Rectal smooth muscle tissue (tissue), 1 donor: ENCODE measurements at regions not wholly inside any gene's neighbourhood (a gene's known extent, or its start where the extent isn't known, plus 50 kb on each side); places are given as distances from the start of the nearest gene placed in this dataset.

Experiments used
- H3K27ac ChIP-seq: one replicate; pipeline ENCODE4 v1.7.0; 2013; ENCODE audit warnings: low read depth, low read length, inconsistent platforms
- H3K27me3 ChIP-seq: one replicate; pipeline ENCODE4 v1.7.0; 2013; ENCODE audit warnings: low read length; ENCODE audit not compliant: control insufficient read depth, insufficient read depth
- H3K36me3 ChIP-seq: one replicate; pipeline ENCODE4 v1.7.0; 2013; ENCODE audit warnings: low read length; ENCODE audit not compliant: control insufficient read depth, insufficient read depth
- H3K4me1 ChIP-seq: one replicate; pipeline ENCODE4 v1.7.0; 2013; ENCODE audit warnings: low read length; ENCODE audit not compliant: control insufficient read depth, insufficient read depth
- H3K4me3 ChIP-seq: one replicate; pipeline ENCODE4 v1.7.0; 2013; ENCODE audit warnings: low read length
- H3K9ac ChIP-seq: one replicate; pipeline ENCODE4 v1.7.0; 2013; ENCODE audit warnings: low read length

DNA sequence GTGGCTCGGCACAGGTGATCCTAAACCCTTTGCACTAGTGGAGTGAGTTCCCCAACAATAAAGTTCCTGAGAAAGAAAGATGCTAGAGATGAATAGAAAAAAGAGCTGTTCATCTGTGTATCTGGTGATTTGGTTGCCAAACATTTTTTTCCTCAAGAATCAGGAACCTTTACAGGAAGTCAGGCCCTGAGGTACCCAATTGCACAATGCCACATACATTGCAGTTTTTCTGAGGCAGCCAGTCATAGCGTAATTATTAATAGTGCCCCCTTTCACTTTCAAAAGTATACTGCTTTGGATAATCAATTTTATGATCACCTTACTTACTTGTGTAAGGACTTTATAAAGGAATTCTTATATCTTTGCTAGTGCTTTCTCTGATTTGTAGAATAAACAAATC is 346.3 kb upstream of the POU3F1 start:
- no peak overlapping the region for H3K4me3 ChIP-seq
- no peaks in the 10 kb centered on the region for H3K27me3 ChIP-seq
- no peak overlapping the region for H3K9ac ChIP-seq
- H3K27ac ChIP-seq = no peak overlapping the region
- H3K4me1 ChIP-seq = no peaks in the 10 kb centered on the region
- H3K36me3 ChIP-seq = no peaks in the 10 kb centered on the region

DNA sequence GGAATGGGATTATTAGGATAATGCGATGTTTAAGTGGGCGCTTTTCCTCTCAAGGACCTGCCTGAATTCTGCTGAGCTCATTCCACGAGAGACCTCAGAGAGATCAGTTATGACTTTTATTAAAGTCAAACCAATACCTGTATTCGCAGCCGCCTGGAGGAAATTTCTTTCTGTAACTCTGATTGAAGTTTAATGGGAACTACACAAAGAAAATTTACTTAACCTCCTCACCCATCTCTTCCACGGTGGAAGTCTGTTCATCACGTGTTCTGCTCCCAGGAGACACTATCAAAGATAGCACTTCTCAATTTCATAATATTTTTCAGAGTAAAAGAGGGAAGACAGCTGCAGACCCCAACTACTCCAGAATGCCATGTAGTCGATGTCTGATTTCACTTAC is 334.7 kb upstream of the POU3F1 start:
- Histone ChIP-seq H3K4me1 (no peaks in the 10 kb centered on the region), H3K4me3 (no peak overlapping the region), H3K36me3 (no peaks in the 10 kb centered on the region), H3K27me3 (no peaks in the 10 kb centered on the region), H3K9ac (no peak overlapping the region), H3K27ac (no peak overlapping the region)

DNA sequence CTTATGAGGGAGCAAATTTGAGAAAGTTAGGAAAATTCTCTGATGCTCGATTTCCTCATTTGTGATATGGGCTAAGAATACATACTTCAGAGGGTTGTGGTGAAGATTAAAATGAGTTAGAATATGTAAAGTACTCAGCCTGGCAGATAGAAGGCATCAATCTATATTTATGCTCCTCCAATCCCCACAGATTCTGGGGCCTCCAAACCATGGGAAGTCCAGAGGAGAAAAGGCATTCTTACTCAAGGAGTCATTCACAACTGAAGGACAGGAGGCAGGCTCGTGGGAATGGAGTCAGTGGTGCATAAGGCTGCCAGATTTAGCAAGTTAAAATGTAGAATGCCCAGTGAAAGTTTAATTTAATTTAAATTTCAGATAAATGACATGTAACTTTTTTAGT is 330.0 kb upstream of the POU3F1 start:
- H3K4me3 ChIP-seq = no peak overlapping the region
- H3K27ac ChIP-seq = no peak overlapping the region
- no peaks in the 10 kb centered on the region for H3K4me1 ChIP-seq
- H3K9ac ChIP-seq = no peak overlapping the region
- H3K27me3 ChIP-seq = no peaks in the 10 kb centered on the region
- no peaks in the 10 kb centered on the region for H3K36me3 ChIP-seq

DNA sequence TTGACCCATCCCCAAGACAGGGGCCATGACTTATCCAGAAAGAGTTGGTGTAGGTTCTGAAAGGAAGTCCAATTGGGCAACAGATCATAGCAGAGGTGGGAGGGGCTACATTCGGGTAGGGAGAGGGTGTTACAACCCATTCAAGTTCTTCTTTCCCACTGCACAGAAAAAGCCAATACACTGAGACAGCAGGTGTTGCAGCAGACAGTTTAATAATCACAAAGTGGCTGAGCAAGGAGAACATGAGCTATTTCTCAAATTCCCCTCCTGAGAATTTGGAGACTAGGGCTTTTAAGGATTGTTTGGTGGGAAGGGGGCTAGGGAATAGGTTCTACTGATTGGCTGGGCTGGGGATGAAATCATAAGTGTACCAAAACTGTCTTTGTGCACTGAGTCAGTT is 328.4 kb upstream of the POU3F1 start:
- H3K27ac ChIP-seq = no peak overlapping the region
- H3K4me3 ChIP-seq = no peak overlapping the region
- H3K9ac ChIP-seq = no peak overlapping the region
- H3K4me1 ChIP-seq = no peaks in the 10 kb centered on the region
- no peaks in the 10 kb centered on the region for H3K36me3 ChIP-seq
- peaks cover 2% of the 10 kb centered on the region for H3K27me3 ChIP-seq

DNA sequence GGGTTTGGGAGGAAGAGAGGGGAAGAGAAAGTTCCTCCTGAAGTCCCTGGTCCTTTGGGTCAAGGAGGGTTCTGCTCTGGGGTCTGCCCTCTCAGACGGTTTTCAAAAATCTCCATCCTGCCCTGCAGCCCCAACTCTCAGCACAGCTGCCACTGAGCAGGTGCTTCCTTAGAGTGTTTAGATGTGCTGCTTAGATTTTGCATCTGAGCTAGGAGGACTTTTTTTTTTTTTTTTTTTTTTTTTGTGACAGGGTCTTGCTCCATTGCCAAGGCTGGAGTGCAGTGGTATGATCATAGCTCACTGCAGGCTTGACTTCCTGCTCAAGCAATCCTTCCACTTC is 324.9 kb upstream of the POU3F1 start:
- Histone ChIP-seq H3K9ac (no peak overlapping the region), H3K27ac (no peak overlapping the region), H3K36me3 (no peaks in the 10 kb centered on the region), H3K4me1 (no peaks in the 10 kb centered on the region), H3K4me3 (no peak overlapping the region), H3K27me3 (peaks cover 2% of the 10 kb centered on the region)

DNA sequence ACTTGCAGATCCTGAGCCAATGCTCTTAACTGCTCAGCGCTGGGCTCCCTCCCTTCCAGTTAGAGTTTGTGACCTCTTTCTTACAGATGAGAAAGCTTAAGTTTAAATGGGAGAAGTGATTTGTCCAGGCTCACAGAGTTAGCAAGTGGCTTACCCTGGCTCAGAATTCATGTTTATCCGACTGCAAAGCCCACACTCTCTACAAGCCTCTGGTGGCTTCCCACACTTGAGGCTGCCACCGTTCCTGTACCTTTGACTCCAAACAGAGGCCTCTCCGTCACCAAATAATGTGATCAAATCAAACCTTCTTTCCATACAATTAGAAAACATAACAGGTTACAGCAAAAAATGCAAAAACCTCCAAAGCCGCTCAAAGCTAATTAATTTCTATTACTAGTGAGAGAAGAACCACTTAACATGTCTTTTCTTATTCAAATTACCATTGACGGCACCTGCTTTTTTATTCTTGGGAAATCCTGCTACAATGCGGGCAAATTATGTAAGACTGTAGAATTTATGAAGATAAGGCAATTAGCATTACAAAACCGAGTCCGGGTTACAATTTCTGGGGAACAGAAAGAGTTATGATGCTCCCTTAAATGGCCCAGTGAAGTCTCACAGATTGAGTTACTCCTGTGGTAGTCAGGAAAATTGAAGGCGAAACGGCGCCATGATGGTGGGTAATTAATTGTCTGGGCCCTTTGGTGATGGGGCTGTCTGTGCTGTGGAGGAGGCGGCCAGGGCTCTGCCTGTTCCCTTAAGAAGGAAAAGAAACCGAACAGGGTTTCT is 324.3 kb upstream of the POU3F1 start:
- H3K27ac ChIP-seq = no peak overlapping the region
- no peaks in the 10 kb centered on the region for H3K4me1 ChIP-seq
- H3K36me3 ChIP-seq = no peaks in the 10 kb centered on the region
- no peak overlapping the region for H3K9ac ChIP-seq
- H3K4me3 ChIP-seq = no peak overlapping the region
- H3K27me3 ChIP-seq = peaks cover 2% of the 10 kb centered on the region

DNA sequence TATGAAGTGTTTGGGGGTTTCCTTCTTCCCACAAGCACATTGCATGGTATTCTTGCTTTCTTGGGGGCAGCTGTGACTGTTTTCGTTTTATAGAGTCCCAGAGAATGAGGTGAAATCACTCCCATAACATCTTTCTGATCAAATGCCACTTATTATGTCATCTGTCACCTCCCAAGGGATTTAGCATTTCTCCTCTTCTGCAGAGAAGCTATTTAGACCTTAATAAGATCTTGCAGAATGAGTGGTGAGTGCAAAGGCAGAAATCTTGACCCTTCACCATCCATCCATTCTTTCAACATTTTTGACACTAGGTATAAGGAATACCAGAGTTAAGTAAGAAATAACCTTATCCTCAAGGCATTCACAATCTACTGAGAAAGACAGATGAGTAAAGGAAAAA is 318.6 kb upstream of the POU3F1 start:
- H3K4me1 ChIP-seq = no peaks in the 10 kb centered on the region
- H3K36me3 ChIP-seq = no peaks in the 10 kb centered on the region
- no peak overlapping the region for H3K9ac ChIP-seq
- H3K27ac ChIP-seq = no peak overlapping the region
- H3K4me3 ChIP-seq = no peak overlapping the region
- H3K27me3 ChIP-seq = peaks cover 1% of the 10 kb centered on the region

DNA sequence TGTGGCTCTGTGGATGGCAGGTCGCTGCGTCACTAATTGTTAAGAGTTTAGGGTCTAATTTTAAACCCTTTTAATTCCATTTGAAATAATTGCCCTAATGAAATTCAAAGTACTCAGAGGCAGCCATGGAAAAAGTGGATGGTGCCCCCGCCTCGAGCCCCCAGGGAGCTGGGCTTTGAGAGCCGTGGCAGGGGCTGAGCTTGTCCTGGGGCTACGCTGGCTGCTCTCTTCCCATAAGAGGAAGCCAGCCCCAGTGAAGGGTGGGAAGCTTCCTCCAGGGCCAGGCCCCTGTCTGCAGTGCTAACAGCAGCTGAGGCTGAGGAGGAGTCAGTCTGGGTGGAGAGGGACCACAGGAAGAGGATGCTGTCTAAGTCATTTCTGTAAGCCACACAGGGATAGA is 315.0 kb upstream of the POU3F1 start:
- H3K4me1 ChIP-seq = no peaks in the 10 kb centered on the region
- H3K9ac ChIP-seq = no peak overlapping the region
- no peak overlapping the region for H3K27ac ChIP-seq
- no peaks in the 10 kb centered on the region for H3K27me3 ChIP-seq
- H3K4me3 ChIP-seq = no peak overlapping the region
- no peaks in the 10 kb centered on the region for H3K36me3 ChIP-seq

DNA sequence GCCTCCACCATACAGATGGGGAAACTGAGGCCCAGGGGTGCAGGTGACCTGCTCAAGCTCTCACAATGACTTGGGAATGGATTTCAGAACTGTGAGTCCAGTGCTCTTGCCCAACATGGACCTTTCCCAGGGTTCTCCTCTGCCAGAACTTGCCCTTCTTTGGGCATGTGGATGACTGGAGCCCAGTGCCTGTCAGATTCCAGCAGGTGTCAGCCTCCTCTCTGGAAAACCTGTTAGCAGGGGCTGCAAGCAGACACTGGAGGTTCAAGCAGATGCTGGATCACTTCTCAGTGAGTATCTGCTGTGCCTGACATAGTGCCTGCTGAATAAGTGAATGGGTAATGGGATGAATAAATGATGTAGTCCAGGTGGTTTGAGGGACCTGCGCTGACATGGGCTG is 314.2 kb upstream of the POU3F1 start:
- Histone ChIP-seq H3K4me1 (no peaks in the 10 kb centered on the region), H3K9ac (no peak overlapping the region), H3K4me3 (no peak overlapping the region)

DNA sequence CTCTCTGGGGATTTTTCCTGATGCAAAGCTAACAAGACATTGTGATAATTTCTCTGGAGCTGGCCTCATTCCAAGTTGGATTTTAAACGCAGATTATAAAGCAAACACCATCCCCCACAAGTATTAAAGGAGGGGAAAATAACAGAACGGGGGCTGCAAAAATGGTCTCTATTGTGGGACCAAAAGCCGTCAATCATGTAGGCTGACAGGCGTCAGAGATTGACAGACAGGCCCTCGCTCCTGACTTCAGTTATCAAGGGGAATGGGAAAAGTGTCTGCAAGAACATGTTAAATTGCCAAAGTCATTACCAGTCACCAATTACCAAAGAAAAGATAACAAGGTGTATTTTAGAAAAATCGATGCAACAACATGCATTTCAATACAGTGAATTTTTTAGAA is 307.4 kb upstream of the POU3F1 start:
- Histone ChIP-seq H3K9ac (no peak overlapping the region), H3K27ac (no peak overlapping the region), H3K36me3 (no peaks in the 10 kb centered on the region), H3K4me1 (no peaks in the 10 kb centered on the region), H3K4me3 (no peak overlapping the region), H3K27me3 (no peaks in the 10 kb centered on the region)

More for the DNA sequence above, 314.2 kb upstream of the POU3F1 start:
- Histone ChIP-seq H3K36me3 (no peaks in the 10 kb centered on the region), H3K27ac (no peak overlapping the region), H3K27me3 (no peaks in the 10 kb centered on the region)

DNA sequence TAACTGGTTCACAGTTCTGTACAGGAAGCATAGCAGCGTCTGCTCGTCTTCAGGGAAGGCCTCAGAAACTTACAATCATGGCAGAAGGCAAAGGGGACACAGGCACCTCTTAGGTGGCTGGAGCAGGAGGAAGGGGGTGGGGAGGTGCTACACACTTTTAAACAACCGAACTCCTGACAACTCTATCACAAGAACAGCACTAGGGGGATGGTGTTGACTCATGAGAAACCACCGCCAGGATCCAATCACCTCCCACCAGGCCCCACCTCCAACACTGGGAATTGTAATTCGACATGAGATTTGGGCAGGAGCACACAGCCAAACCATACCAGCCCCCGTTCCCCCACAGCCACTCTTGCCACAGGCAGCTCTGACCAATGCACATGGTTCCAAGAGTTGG is 306.3 kb upstream of the POU3F1 start:
- Histone ChIP-seq H3K4me1 (no peaks in the 10 kb centered on the region), H3K27ac (no peak overlapping the region), H3K4me3 (no peak overlapping the region), H3K36me3 (no peaks in the 10 kb centered on the region), H3K27me3 (no peaks in the 10 kb centered on the region), H3K9ac (no peak overlapping the region)

DNA sequence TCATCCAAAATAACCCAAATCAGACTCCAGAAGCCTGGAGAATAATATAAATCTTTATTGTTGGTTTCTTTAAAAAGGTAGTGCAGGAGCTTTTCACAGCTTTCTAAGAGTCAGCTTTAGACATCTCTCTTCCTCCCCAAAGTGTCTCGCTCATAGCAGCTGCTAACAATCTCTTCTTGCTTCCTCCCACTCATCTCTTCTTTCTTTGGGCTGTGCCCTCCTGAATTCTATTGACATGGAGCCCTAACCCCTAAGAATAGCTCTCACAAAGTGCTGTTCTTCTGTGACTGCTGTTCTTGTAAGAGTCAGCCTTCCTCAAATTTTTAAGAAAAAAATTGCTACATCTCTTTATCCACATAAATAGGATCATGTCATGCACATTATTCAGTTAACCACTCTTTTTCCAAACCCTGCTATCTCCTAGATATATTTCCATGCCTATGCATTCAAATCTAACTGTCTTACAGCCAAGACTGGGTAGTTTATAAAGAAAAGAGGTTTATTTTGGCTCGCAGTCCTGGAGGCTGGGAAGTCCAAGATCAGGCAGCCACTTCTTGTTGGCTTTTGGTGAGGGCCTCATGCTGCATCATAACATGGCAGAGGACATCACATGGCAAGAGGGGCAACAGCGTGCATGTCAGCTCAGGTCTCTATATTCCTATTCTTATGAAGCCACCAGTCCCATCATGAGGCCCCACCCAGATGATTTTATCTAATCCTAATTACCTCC is 301.0 kb upstream of the POU3F1 start:
- Histone ChIP-seq H3K27me3 (no peaks in the 10 kb centered on the region), H3K27ac (no peak overlapping the region), H3K36me3 (no peaks in the 10 kb centered on the region), H3K4me1 (no peaks in the 10 kb centered on the region), H3K9ac (no peak overlapping the region), H3K4me3 (no peak overlapping the region)

DNA sequence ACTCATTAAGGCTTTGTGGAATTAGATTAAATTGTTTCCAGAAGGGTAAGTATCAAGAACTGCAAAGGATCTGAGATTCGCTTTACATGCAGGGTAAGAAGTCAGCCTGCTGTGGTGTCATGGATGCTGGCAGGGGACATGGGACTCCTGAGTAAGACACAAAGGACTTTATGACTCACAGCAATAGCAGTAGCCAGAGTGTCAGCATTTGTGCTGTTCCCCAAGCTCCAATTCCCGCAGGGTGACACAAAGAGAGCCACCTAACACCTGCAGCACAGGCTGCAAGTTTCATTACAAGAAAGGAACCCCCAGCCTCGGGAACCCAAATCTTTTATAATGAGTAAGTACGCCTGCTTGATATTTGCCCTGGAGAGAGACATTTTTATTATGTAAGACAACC is 298.1 kb upstream of the POU3F1 start:
- H3K4me3 ChIP-seq = no peak overlapping the region
- H3K9ac ChIP-seq = no peak overlapping the region
- H3K4me1 ChIP-seq = no peaks in the 10 kb centered on the region
- no peaks in the 10 kb centered on the region for H3K27me3 ChIP-seq
- no peak overlapping the region for H3K27ac ChIP-seq
- no peaks in the 10 kb centered on the region for H3K36me3 ChIP-seq
